IMR-90 (cell line): ENCODE measurements at regions not wholly inside any gene's neighbourhood (a gene's known extent, or its start where the extent isn't known, plus 50 kb on each side); places are given as distances from the start of the nearest gene placed in this dataset.

ENCODE experiments used
- ATAC-seq: fragments of 200-7000 bp; cut with Tn5 transposase; 2 replicates; pipeline ENCODE4 v1.9.1; 2020; ENCODE audit warnings: low read depth, mild to moderate bottlenecking, moderate library complexity
- BruUV-seq: library from RNA; stranded (reverse); fragments of 400-500 nt; replicated peaks from 2 replicates; lab custom pipeline; 2021; lab: Mats Ljungman, UMichigan
- CTCF ChIA-PET: fragments of 300-600 bp; formaldehyde crosslinking; extraction: SDS; loops from one replicate; lab custom pipeline; 2021; ENCODE audit warnings: antibody characterized with exemption; lab: Yijun Ruan, JAX
- POLR2A ChIA-PET: fragments of 300-600 bp; sonication (Branson Sonifier 250); formaldehyde crosslinking; loops from one replicate; lab custom pipeline; 2022; ENCODE audit warnings: antibody characterized with exemption; ENCODE audit not compliant: unreplicated experiment; lab: Charles Lee
- DNase-seq: peaks from one replicate; pipeline ENCODE4 v3.0.0; 2013
- H2AFZ ChIP-seq: replicated peaks from 2 replicates; pipeline ENCODE3; 2013; ENCODE audit warnings: low read length, mild to moderate bottlenecking; ENCODE audit not compliant: poor library complexity
- H2AK5ac ChIP-seq: 2 replicates; pipeline ENCODE4 v1.6.1; 2013; ENCODE audit warnings: low read depth, low read length, inconsistent platforms
- H2AK9ac ChIP-seq: replicated peaks from 2 replicates; pipeline ENCODE3; 2013; ENCODE audit warnings: mild to moderate bottlenecking, low read depth, low read length, moderate library complexity; ENCODE audit not compliant: poor library complexity
- H2BK120ac ChIP-seq: 2 replicates; pipeline ENCODE4 v1.6.1; 2013; ENCODE audit warnings: low read depth, low read length, inconsistent platforms
- H2BK15ac ChIP-seq: 3 replicates; pipeline ENCODE4 v1.6.1; 2013; ENCODE audit warnings: low read depth, low read length, inconsistent platforms
- H2BK20ac ChIP-seq: 2 replicates; pipeline ENCODE4 v1.6.1; 2013; ENCODE audit warnings: low read depth, mild to moderate bottlenecking, inconsistent platforms, low read length, moderate library complexity
- H2BK5ac ChIP-seq: 2 replicates; pipeline ENCODE4 v1.6.1; 2013; ENCODE audit warnings: mild to moderate bottlenecking, low read depth, low read length, inconsistent platforms; ENCODE audit not compliant: poor library complexity, severe bottlenecking
- H3K14ac ChIP-seq: replicated peaks from 2 replicates; pipeline ENCODE4 v1.6.1; 2013; ENCODE audit warnings: low read depth, low read length, inconsistent platforms
- H3K18ac ChIP-seq: 2 replicates; pipeline ENCODE4 v1.6.1; 2013; ENCODE audit warnings: low read depth, low read length, control low read depth
- H3K23ac ChIP-seq: 2 replicates; pipeline ENCODE4 v1.6.1; 2013; ENCODE audit warnings: low read depth, low read length, inconsistent platforms
- H3K27ac ChIP-seq: 2 replicates; pipeline ENCODE4 v1.5.1; 2013; ENCODE audit warnings: mild to moderate bottlenecking, control low read depth, low read length; ENCODE audit not compliant: insufficient read depth
- H3K27me3 ChIP-seq: 2 replicates; pipeline ENCODE4 v1.6.1; 2013; ENCODE audit warnings: low read length; ENCODE audit not compliant: control insufficient read depth, insufficient read depth
- H3K36me3 ChIP-seq: 2 replicates; pipeline ENCODE4 v1.6.1; 2013; ENCODE audit warnings: low read length, mixed read lengths; ENCODE audit not compliant: control insufficient read depth, insufficient read depth
- H3K4ac ChIP-seq: 2 replicates; pipeline ENCODE4 v1.6.1; 2013; ENCODE audit warnings: low read depth, low read length, inconsistent platforms
- H3K4me1 ChIP-seq: 2 replicates; pipeline ENCODE4 v1.6.1; 2013; ENCODE audit warnings: low read length, mixed read lengths; ENCODE audit not compliant: control insufficient read depth, insufficient read depth
- H3K4me2 ChIP-seq: 2 replicates; pipeline ENCODE4 v1.6.1; 2013; ENCODE audit warnings: low read depth, mild to moderate bottlenecking, control low read depth, low read length, moderate library complexity
- H3K4me3 ChIP-seq: 2 replicates; pipeline ENCODE4 v1.5.1; 2013; ENCODE audit warnings: low read depth, mild to moderate bottlenecking, control low read depth, low read length, moderate library complexity; ENCODE audit not compliant: insufficient read depth
- H3K56ac ChIP-seq: 2 replicates; pipeline ENCODE4 v1.6.1; 2013; ENCODE audit warnings: low read length, inconsistent platforms; ENCODE audit not compliant: insufficient read depth; ENCODE audit errors: extremely low read depth
- H3K79me1 ChIP-seq, 2 experiments: 2 replicates each; pipeline ENCODE4 v1.6.1; 2013; ENCODE audit warnings: low read length in 2 of 2, inconsistent platforms in 1 of 2, low read depth in 1 of 2
- H3K9ac ChIP-seq: 2 replicates; pipeline ENCODE4 v1.6.1; 2013; ENCODE audit warnings: low read depth, low read length, control low read depth
- H3K9me1 ChIP-seq: 2 replicates; pipeline ENCODE4 v1.6.1; 2013; ENCODE audit warnings: low read length, inconsistent platforms; ENCODE audit not compliant: insufficient read depth
- H3K9me3 ChIP-seq: 2 replicates; pipeline ENCODE4 v1.6.1; 2013; ENCODE audit warnings: low read length; ENCODE audit not compliant: control insufficient read depth, insufficient read depth
- H4K20me1 ChIP-seq: 2 replicates; pipeline ENCODE4 v1.6.1; 2013; ENCODE audit warnings: low read length, inconsistent platforms; ENCODE audit not compliant: insufficient read depth
- H4K5ac ChIP-seq: 2 replicates; pipeline ENCODE4 v1.6.1; 2013; ENCODE audit warnings: mild to moderate bottlenecking, low read depth, low read length, control low read depth
- H4K8ac ChIP-seq, 2 experiments: 2 replicates each; pipeline ENCODE4 v1.6.1; 2013; ENCODE audit warnings: low read depth in 2 of 2, low read length in 2 of 2, control low read depth in 1 of 2, inconsistent platforms in 1 of 2
- H4K91ac ChIP-seq: 2 replicates; pipeline ENCODE4 v1.6.1; 2013; ENCODE audit warnings: low read depth, low read length, inconsistent platforms; ENCODE audit not compliant: insufficient read depth
- BHLHE40 ChIP-seq: fragments of 150-350 bp; IDR thresholded peaks from 2 replicates; pipeline ENCODE4 v1.6.1; 2016; ENCODE audit warnings: mild to moderate bottlenecking, low read depth, low read length
- CEBPB ChIP-seq: IDR thresholded peaks from 2 replicates; pipeline ENCODE4 v1.6.1; 2012; ENCODE audit warnings: low read depth, low read length, improper control_type of control experiment
- CHD1 ChIP-seq: IDR thresholded peaks from 2 replicates; pipeline ENCODE4 v1.6.1; 2012; ENCODE audit warnings: low read depth, low read length, improper control_type of control experiment
- FOS ChIP-seq: fragments of 150-350 bp; IDR thresholded peaks from 2 replicates; pipeline ENCODE4 v1.6.1; 2016; ENCODE audit warnings: low read depth, low read length
- MAFK ChIP-seq: IDR thresholded peaks from 2 replicates; pipeline ENCODE4 v1.6.1; 2012; ENCODE audit warnings: low read depth, low read length, improper control_type of control experiment
- MAZ ChIP-seq: IDR thresholded peaks from 2 replicates; pipeline ENCODE4 v1.6.1; 2012; ENCODE audit warnings: low read depth, mild to moderate bottlenecking, low read length, improper control_type of control experiment, moderate library complexity, borderline replicate concordance
- MXI1 ChIP-seq: IDR thresholded peaks from 2 replicates; pipeline ENCODE4 v1.6.1; 2012; ENCODE audit warnings: low read depth, mild to moderate bottlenecking, low read length, moderate library complexity, borderline replicate concordance
- NFE2L2 ChIP-seq: fragments of 150-350 bp; IDR thresholded peaks from 2 replicates; pipeline ENCODE4 v1.6.1; 2016; ENCODE audit warnings: low read depth, mild to moderate bottlenecking, low read length
- POLR2A ChIP-seq: IDR thresholded peaks from 2 replicates; pipeline ENCODE4 v1.6.1; 2012; ENCODE audit warnings: mild to moderate bottlenecking, low read depth, low read length
- RAD21 ChIP-seq: IDR thresholded peaks from 2 replicates; pipeline ENCODE4 v1.6.1; 2012; ENCODE audit warnings: low read length, improper control_type of control experiment
- RCOR1 ChIP-seq: IDR thresholded peaks from 2 replicates; pipeline ENCODE4 v1.6.1; 2012; ENCODE audit warnings: mild to moderate bottlenecking, low read length, improper control_type of control experiment; ENCODE audit not compliant: insufficient replicate concordance
- RFX5 ChIP-seq: IDR thresholded peaks from 2 replicates; pipeline ENCODE4 v1.8.0; 2012; ENCODE audit warnings: low read depth, mild to moderate bottlenecking, low read length, moderate library complexity
- SMC3 ChIP-seq: fragments of 150-350 bp; IDR thresholded peaks from 2 replicates; pipeline ENCODE4 v1.6.1; 2016; ENCODE audit warnings: low read depth, mild to moderate bottlenecking, antibody characterized with exemption, low read length, moderate library complexity
- WGBS, 2 experiments: methylation state at CpG; one replicate each; pipeline versions ENCODE4 v1.1.5 to v1.1.7; 2013; ENCODE audit warnings: missing lambda C conversion rate in 2 of 2; ENCODE audit not compliant: insufficient read length in 1 of 2; ENCODE audit errors: extremely low coverage in 2 of 2; 5-methylcytosine and 5-hydroxymethylcytosine counted together
- dilution Hi-C: fragments of 300-500 bp; cut with HindIII; formaldehyde crosslinking; loops from one replicate; pipeline ENCODE4 v1.14.3; 2018; ENCODE audit warnings: low sequenced_read_pairs; ENCODE audit not compliant: unreplicated experiment
- in situ Hi-C: fragments of 300-500 bp; cut with MboI; formaldehyde crosslinking; loops from 3 replicates; pipeline ENCODE4 v1.14.3; 2019; ENCODE audit warnings: low sequenced_read_pairs, inconsistent platforms, mixed read lengths
- intact Hi-C: fragments of 100-400 bp; cut with micrococcal nuclease; formaldehyde crosslinking; loops from 2 replicates; pipeline ENCODE4 v1.10.0; 2022
- TF ChIP-seq, protein P1 (sequence below): fragments of 150-350 bp; IDR thresholded peaks from 2 replicates; pipeline ENCODE4 v1.6.1; 2017; ENCODE audit warnings: mild to moderate bottlenecking, antibody characterized with exemption, low read length, low read depth
- TF ChIP-seq, protein P2 (sequence below): conservative IDR thresholded peaks from 2 replicates; pipeline ENCODE4 v1.5.1; 2012; ENCODE audit warnings: mild to moderate bottlenecking, low read depth, low read length, improper control_type of control experiment

DNA sequence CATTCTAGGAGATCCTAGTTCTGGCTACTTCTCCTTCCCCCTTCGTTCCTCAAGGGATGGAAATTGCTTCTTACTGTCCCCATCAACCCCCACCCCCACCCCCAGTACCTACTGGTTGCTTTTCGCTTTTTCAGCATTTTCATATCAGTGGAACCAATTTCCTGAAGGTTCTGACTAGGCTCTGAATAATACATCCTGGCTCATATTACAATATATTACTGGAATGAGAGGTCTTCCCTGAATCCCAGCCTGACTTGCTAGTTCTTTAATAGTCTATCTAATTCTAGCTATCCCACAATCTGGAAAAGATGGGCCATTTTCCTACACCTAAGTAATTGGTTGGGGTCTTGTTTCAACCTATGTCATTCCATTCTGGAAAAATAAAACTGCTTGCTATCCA lies 207.4 kb downstream of the COG6 start:
- no peaks in the 10 kb centered on the region for H3K4me1 ChIP-seq
- no peak overlapping the region for H2AK5ac ChIP-seq
- no peak overlapping the region for H2BK20ac ChIP-seq
- no peak overlapping the region for H2AFZ ChIP-seq
- no peaks in the 10 kb centered on the region for H3K9me1 ChIP-seq
- H4K20me1 ChIP-seq, result no peaks in the 10 kb centered on the region
- H2BK15ac ChIP-seq, result no peak overlapping the region
- H3K4me2 ChIP-seq, result no peak overlapping the region
- in situ Hi-C loops, result no loop called here
- no peak overlapping the region for H4K91ac ChIP-seq
- no peak overlapping the region for H2BK120ac ChIP-seq
- TF ChIP-seq RAD21 (no peak), MXI1 (no peak), SMC3 (no peak), FOS (no peak), RCOR1 (no peak), CEBPB (no peak), POLR2A (no peak), MAZ (no peak), RFX5 (no peak), NFE2L2 (no peak), CHD1 (no peak), BHLHE40 (no peak), MAFK (no peak)
- TF ChIP-seq, protein P1, sequence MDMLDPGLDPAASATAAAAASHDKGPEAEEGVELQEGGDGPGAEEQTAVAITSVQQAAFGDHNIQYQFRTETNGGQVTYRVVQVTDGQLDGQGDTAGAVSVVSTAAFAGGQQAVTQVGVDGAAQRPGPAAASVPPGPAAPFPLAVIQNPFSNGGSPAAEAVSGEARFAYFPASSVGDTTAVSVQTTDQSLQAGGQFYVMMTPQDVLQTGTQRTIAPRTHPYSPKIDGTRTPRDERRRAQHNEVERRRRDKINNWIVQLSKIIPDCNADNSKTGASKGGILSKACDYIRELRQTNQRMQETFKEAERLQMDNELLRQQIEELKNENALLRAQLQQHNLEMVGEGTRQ, result no peak
- TF ChIP-seq, protein P2, sequence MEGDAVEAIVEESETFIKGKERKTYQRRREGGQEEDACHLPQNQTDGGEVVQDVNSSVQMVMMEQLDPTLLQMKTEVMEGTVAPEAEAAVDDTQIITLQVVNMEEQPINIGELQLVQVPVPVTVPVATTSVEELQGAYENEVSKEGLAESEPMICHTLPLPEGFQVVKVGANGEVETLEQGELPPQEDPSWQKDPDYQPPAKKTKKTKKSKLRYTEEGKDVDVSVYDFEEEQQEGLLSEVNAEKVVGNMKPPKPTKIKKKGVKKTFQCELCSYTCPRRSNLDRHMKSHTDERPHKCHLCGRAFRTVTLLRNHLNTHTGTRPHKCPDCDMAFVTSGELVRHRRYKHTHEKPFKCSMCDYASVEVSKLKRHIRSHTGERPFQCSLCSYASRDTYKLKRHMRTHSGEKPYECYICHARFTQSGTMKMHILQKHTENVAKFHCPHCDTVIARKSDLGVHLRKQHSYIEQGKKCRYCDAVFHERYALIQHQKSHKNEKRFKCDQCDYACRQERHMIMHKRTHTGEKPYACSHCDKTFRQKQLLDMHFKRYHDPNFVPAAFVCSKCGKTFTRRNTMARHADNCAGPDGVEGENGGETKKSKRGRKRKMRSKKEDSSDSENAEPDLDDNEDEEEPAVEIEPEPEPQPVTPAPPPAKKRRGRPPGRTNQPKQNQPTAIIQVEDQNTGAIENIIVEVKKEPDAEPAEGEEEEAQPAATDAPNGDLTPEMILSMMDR, result no peak
- H3K36me3 ChIP-seq, result no peaks in the 10 kb centered on the region
- H3K18ac ChIP-seq, result no peak overlapping the region
- no TSS peak for BruUV-seq
- no peak overlapping the region for H3K23ac ChIP-seq
- WGBS, 2 experiments, result no CpG with 5 or more reads among the region's 2 CpGs
- no peak overlapping the region for H3K9ac ChIP-seq
- no peak overlapping the region for H2BK5ac ChIP-seq
- no peak overlapping the region for H3K4ac ChIP-seq
- no peaks in the 10 kb centered on the region; the same call in 1 of the 2 replicates for H3K27me3 ChIP-seq
- dilution Hi-C loops, result no loop called here
- H3K27ac ChIP-seq, result no peak overlapping the region
- POLR2A ChIA-PET, result no interaction called here
- H3K56ac ChIP-seq, result no peak overlapping the region
- H3K4me3 ChIP-seq, result no peak overlapping the region
- no peaks in the 10 kb centered on the region for H3K9me3 ChIP-seq
- H2AK9ac ChIP-seq, result no peak overlapping the region
- no peak for ATAC-seq
- no peak for DNase-seq
- H4K5ac ChIP-seq, result no peak overlapping the region
- H4K8ac ChIP-seq, result no peak overlapping the region
- H3K79me1 ChIP-seq, result no peaks in the 10 kb centered on the region
- intact Hi-C loops, result no loop called here
- no peak overlapping the region for H3K14ac ChIP-seq
- CTCF ChIA-PET, result no interaction called here
